K562 (cell line): ENCODE measurements at regions not wholly inside any gene's neighbourhood (a gene's known extent, or its start where the extent isn't known, plus 50 kb on each side); places are given as distances from the start of the nearest gene placed in this dataset.

Source experiments
- AFF4 ChIP-seq: sonication (generic); formaldehyde crosslinking; IDR thresholded peaks from 2 replicates; pipeline ENCODE4 v1.8.0; 2023; ENCODE audit warnings: mild to moderate bottlenecking, missing genetic modification reagents
- ELF4 ChIP-seq: fragments of 450-650 bp; formaldehyde crosslinking; IDR thresholded peaks from 2 replicates; pipeline ENCODE4 v1.4.0; 2022; ENCODE audit warnings: missing genetic modification characterization
- KDM4B ChIP-seq, 2 experiments: fragments of 450-650 bp in 1 of 2; sonication (generic) in 1 of 2; IDR thresholded peaks; 2 replicates each; pipeline ENCODE4 v1.6.1; 2016 to 2017; ENCODE audit warnings: borderline replicate concordance in 2 of 2, antibody characterized with exemption in 1 of 2, low read depth in 1 of 2, mild to moderate bottlenecking in 1 of 2
- MYBL2 ChIP-seq, 2 experiments: fragments of 450-650 bp in 1 of 2; sonication (generic) in 1 of 2; formaldehyde crosslinking in 1 of 2; IDR thresholded peaks; 2 replicates each; pipeline versions ENCODE4 v1.6.1 to v1.8.1; 2017 to 2022; ENCODE audit warnings: borderline replicate concordance in 1 of 2, inconsistent platforms in 1 of 2, low read depth in 1 of 2, mild to moderate bottlenecking in 1 of 2, missing genetic modification reagents in 1 of 2, moderate library complexity in 1 of 2
- POLR2B ChIP-seq: fragments of 450-650 bp; IDR thresholded peaks from 2 replicates; pipeline ENCODE4 v1.6.1; 2018; ENCODE audit warnings: low read depth; ENCODE audit not compliant: partially characterized antibody
- PRPF4 ChIP-seq: fragments of 200-400 bp; formaldehyde crosslinking; IDR thresholded peaks from one replicate; pipeline ENCODE4 v1.6.1; 2017; ENCODE audit warnings: low read length, low read depth, mild to moderate bottlenecking; ENCODE audit not compliant: insufficient read depth, poor library complexity, severe bottlenecking
- YBX1 ChIP-seq: fragments of 450-650 bp; IDR thresholded peaks from 2 replicates; pipeline ENCODE4 v1.7.1; 2016; ENCODE audit warnings: mild to moderate bottlenecking
- ZBTB40 ChIP-seq, 2 experiments: fragments of 450-650 bp in 1 of 2; sonication (generic) in 1 of 2; formaldehyde crosslinking in 1 of 2; IDR thresholded peaks; 2 replicates each; pipeline versions ENCODE4 v1.7.1 to v1.9.0; 2016 to 2022; ENCODE audit warnings: inconsistent platforms in 1 of 2, mild to moderate bottlenecking in 1 of 2, missing genetic modification reagents in 1 of 2
- ZNF121 ChIP-seq: sonication (generic); formaldehyde crosslinking; conservative IDR thresholded peaks from 2 replicates; pipeline ENCODE4 v1.8.0; 2022; ENCODE audit warnings: missing genetic modification reagents
- ZNF143 ChIP-seq: sonication (generic); formaldehyde crosslinking; IDR thresholded peaks from 2 replicates; pipeline ENCODE4 v1.9.0; 2022; ENCODE audit warnings: mild to moderate bottlenecking, missing genetic modification reagents
- ZNF280B ChIP-seq: fragments of 250-450 bp; sonication (Bioruptor Pico); IDR thresholded peaks from 2 replicates; pipeline ENCODE4 v1.5.1; 2021; ENCODE audit warnings: mild to moderate bottlenecking

DNA sequence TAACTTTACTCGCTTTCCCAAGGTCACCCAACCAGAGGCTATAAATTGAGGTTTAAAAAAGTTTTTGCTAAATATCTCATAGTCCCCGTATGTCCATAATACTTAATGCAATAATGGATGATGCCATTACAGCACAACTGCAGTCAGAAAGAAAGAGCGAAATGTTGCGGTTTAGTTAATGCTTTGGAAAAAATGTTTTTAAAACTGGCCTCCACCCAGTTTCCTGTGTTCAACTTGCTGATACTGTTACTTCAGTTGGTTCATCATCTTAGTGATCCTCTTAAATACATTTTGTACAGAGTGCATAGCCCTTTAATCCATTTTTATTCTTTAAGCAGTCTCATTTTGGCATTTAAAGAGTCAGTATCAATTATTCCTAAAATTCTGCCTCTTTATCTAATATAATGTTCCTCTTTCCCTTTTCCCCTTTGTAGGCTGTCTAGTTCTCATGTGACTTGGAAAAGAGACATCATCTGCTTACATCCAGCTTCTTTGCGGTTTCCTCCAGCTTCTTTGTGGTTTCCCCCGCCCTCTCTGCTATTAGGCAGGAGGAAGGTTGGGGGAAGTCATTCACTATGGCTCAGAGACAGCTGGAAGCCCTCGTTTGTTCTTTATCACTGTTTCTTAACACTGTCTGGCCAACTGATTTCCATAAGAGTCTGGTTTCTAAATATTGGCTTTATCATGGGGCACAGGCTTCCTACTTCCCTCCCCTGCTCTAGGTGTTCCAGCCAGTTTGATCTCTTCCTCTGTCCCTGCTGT lies 154.3 kb downstream of the GOLIM4 start (continued):
- no peak for TF ChIP-seq MYBL2 (IDR thresholded peaks at IDR 0.05; ENCODE audit: low read depth)
- no peak for TF ChIP-seq MYBL2 (CRISPR knock-in tag; IDR thresholded peaks at IDR 0.05; ENCODE audit: borderline replicate concordance)
- TF ChIP-seq YBX1 = no peak
- TF ChIP-seq ZNF143 (CRISPR knock-in tag) = no peak
- TF ChIP-seq POLR2B = no peak
- no peak for TF ChIP-seq AFF4
- no peak for TF ChIP-seq ZNF121
- TF ChIP-seq ELF4 (CRISPR knock-in tag) = peak; percentile 86
- TF ChIP-seq ZNF280B (CRISPR knock-in tag) = no peak
- no peak for TF ChIP-seq KDM4B (IDR thresholded peaks at IDR 0.05; ENCODE audit: borderline replicate concordance in 2 of 2, low read depth in 1 of 2)
- no peak for TF ChIP-seq PRPF4
- TF ChIP-seq ZBTB40 (IDR thresholded peaks at IDR 0.05) = no peak
- TF ChIP-seq ZBTB40 (CRISPR knock-in tag; IDR thresholded peaks at IDR 0.05) = no peak
